ENCODE measurements at regions not wholly inside any gene's neighbourhood (a gene's known extent, or its start where the extent isn't known, plus 50 kb on each side); places are given as distances from the start of the nearest gene placed in this dataset.
A peak's percentile ranks its signal among the peaks of the same experiment; 100 is the strongest.

GRCh38 chr20:53714524-53714923 lies 120.9 kb upstream of the ZNF217 start:
- no peak overlapping the region for H3K4me3 Mint-ChIP-seq (ENCODE audit: low read depth, unreplicated experiment)
- intact Hi-C loops (cut with micrococcal nuclease; ENCODE audit: unreplicated experiment) = no loop called here
- no peaks in the 10 kb centered on the region for H3K9me3 Mint-ChIP-seq (ENCODE audit: low read depth, unreplicated experiment)
- no peak for DNase-seq
- CTCF ChIA-PET = interaction anchor here (0.6 to 0.7 kb wide), 3 partner anchors 12 to 224 kb away, joined by 4 to 10 read pairs (median 8); no protein-coding TSS in a partner anchor
- H3K27me3 Mint-ChIP-seq (ENCODE audit: unreplicated experiment) = no peaks in the 10 kb centered on the region
- no TSS peak for BruUV-seq (replicated peaks)
- peaks cover 7% of the 10 kb centered on the region for H3K4me1 Mint-ChIP-seq (ENCODE audit: low read depth, unreplicated experiment)
- no peak overlapping the region for H3K27ac Mint-ChIP-seq (ENCODE audit: unreplicated experiment)
- no peak for TF ChIP-seq CTCF (IDR thresholded peaks at IDR 0.05; ENCODE audit: unreplicated experiment)
- no peaks in the 10 kb centered on the region for H3K36me3 Mint-ChIP-seq (ENCODE audit: insufficient read depth, unreplicated experiment)

DNA sequence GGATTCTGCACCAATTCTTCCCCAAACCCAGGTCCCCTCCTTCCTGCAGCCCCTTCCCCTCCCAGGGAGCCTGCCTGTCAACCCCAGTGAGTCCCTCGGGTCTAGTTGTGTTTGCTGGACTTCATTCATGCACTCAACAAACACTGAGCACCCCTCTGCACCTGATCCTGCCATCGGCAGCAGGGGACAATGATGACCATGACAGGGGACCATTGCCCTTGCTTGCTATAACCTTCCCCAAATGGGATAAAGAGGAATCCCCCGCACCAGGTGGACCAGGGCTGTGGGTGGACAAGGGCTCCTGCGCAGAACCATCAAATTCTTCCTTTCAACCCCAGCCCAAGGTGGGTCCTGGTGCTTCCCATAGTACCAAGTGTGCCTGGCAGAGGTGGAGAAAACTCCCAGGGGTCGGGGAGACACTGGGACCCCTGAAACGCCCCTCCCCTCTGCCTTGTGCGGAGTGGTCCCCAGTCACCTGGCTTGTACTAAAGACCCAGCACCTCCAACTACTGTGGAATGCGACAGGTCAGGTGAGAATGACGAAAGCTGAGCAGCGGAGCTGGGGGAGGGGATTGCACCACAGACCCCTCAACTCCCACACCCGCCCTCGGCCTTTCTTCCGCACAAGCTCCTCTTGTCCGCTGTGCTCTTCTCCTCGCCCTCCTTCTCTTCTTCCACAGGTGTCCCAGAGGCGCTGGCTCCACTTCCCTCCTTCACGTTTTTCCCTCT lies 119.9 kb upstream of the ZNF217 start:
- TF ChIP-seq CTCF (IDR thresholded peaks at IDR 0.05; ENCODE audit: unreplicated experiment) = no peak
- CTCF ChIA-PET = interaction anchor here (0.5 to 0.7 kb wide), 3 partner anchors 11 to 466 kb away, joined by 3 to 8 read pairs (median 3); no protein-coding TSS in a partner anchor
- Mint-ChIP-seq H3K36me3 (ENCODE audit: insufficient read depth, unreplicated experiment) (no peaks in the 10 kb centered on the region), H3K27ac (ENCODE audit: unreplicated experiment) (no peak overlapping the region), H3K9me3 (ENCODE audit: low read depth, unreplicated experiment) (no peaks in the 10 kb centered on the region), H3K27me3 (ENCODE audit: unreplicated experiment) (no peaks in the 10 kb centered on the region), H3K4me3 (ENCODE audit: low read depth, unreplicated experiment) (no peak overlapping the region), H3K4me1 (ENCODE audit: low read depth, unreplicated experiment) (peaks cover 9% of the 10 kb centered on the region)
- BruUV-seq (replicated peaks) = no TSS peak
- intact Hi-C loops (cut with micrococcal nuclease; ENCODE audit: unreplicated experiment) = no loop called here
- no peak for DNase-seq

- no peak for DNase-seq
- no TSS peak for BruUV-seq (replicated peaks)
- CTCF ChIA-PET = no interaction called here
- no peak for TF ChIP-seq CTCF (IDR thresholded peaks at IDR 0.05; ENCODE audit: unreplicated experiment)
- no peak overlapping the region for H3K4me3 Mint-ChIP-seq (ENCODE audit: low read depth, unreplicated experiment)
- peaks cover 20% of the 10 kb centered on the region for H3K4me1 Mint-ChIP-seq (ENCODE audit: low read depth, unreplicated experiment)
- H3K27me3 Mint-ChIP-seq (ENCODE audit: unreplicated experiment) = no peaks in the 10 kb centered on the region
- no peak overlapping the region for H3K27ac Mint-ChIP-seq (ENCODE audit: unreplicated experiment)
- intact Hi-C loops (cut with micrococcal nuclease; ENCODE audit: unreplicated experiment) = no loop called here
- H3K36me3 Mint-ChIP-seq (ENCODE audit: insufficient read depth, unreplicated experiment) = no peaks in the 10 kb centered on the region
- no peaks in the 10 kb centered on the region for H3K9me3 Mint-ChIP-seq (ENCODE audit: low read depth, unreplicated experiment)
Measured at GRCh38 chr20:53712212-53712977, 118.8 kb upstream of the ZNF217 start.

DNA sequence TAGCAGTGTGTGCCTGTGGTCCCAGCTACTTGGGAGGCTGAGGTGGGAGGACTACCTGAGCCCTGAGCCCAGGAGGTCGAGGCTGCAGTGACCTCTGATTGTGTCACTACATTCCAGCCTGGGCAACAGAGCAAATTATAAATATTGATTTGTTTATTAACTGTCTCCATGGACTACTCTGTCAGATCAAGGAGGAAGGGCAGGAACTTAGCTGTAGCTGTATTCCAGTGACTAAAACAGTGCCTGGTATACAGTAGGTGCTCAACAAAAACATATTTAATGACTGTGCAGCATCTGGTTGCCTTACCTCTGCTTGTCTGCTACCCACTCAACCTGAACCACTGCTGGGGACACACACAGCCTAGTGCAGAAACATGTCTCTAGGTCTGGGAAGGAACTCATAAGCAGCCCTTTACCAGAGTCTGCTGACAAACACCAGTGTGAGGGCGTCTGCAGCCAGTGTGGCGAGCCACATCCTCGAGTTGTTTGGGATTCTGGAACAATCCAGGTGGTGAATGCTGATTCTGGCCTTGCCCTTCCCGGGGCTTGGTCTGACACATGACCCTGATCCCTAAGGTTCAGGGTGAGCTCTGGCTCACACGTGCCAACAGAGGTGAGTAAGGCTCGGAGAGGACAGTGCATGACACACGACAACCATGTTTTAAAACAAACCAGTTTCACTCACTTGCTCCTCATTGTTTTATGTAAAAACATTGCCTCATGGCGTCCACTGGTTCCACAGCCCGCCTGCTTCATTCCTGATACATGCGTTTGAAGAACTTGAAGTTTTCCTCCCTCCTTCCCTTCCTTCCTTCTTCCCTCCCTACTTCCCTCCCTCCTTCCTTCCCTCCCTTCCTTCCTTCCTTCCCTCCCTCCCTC lies 117.9 kb upstream of the ZNF217 start:
- H3K9me3 Mint-ChIP-seq (ENCODE audit: low read depth, unreplicated experiment) = no peaks in the 10 kb centered on the region
- no peak overlapping the region for H3K27ac Mint-ChIP-seq (ENCODE audit: unreplicated experiment)
- H3K27me3 Mint-ChIP-seq (ENCODE audit: unreplicated experiment) = no peaks in the 10 kb centered on the region
- CTCF ChIA-PET = interaction anchor here (0.5 to 1.4 kb wide), 5 partner anchors 9 to 156 kb away, joined by 3 to 5 read pairs (median 3); no protein-coding TSS in a partner anchor
- intact Hi-C loops (cut with micrococcal nuclease; ENCODE audit: unreplicated experiment) = no loop called here
- no peak overlapping the region for H3K4me3 Mint-ChIP-seq (ENCODE audit: low read depth, unreplicated experiment)
- peaks cover 27% of the 10 kb centered on the region for H3K4me1 Mint-ChIP-seq (ENCODE audit: low read depth, unreplicated experiment)
- no TSS peak for BruUV-seq (replicated peaks)
- peak; percentile 48 for DNase-seq
- no peaks in the 10 kb centered on the region for H3K36me3 Mint-ChIP-seq (ENCODE audit: insufficient read depth, unreplicated experiment)
- no peak for TF ChIP-seq CTCF (IDR thresholded peaks at IDR 0.05; ENCODE audit: unreplicated experiment)

Data from Calu3 (cell line).